ENCODE measurements at regions not wholly inside any gene's neighbourhood (a gene's known extent, or its start where the extent isn't known, plus 50 kb on each side); places are given as distances from the start of the nearest gene placed in this dataset.
"Not testable (repeated sequence)": the region's sequence is repeated elsewhere in the genome, so short reads cannot be mapped to it uniquely, and the experiment has no call there.

- not testable (repeated sequence) for H3K9ac ChIP-seq (ENCODE audit: low read length); H3K36me3 ChIP-seq (ENCODE audit: control insufficient read depth in 1 of 2, insufficient read depth in 2 of 2, low read length in 2 of 2); H3K4me2 ChIP-seq (ENCODE audit: low read length); H3K79me2 ChIP-seq (ENCODE audit: control insufficient read depth, insufficient read depth, low read length, poor library complexity); H4K91ac ChIP-seq (ENCODE audit: low read depth, low read length); H3K27ac ChIP-seq (ENCODE audit: low read depth, low read length); H3K9me3 ChIP-seq (ENCODE audit: insufficient read depth, low read depth, low read length); H3K14ac ChIP-seq (ENCODE audit: low read length); H2AK5ac ChIP-seq (ENCODE audit: low read length); H2BK5ac ChIP-seq (ENCODE audit: low read depth, low read length, poor library complexity); H3K27me3 ChIP-seq (ENCODE audit: insufficient read depth, low read length); H3K4me3 ChIP-seq (ENCODE audit: low read depth, low read length); H4K12ac ChIP-seq (ENCODE audit: low read depth, low read length); H4K8ac ChIP-seq (ENCODE audit: low read depth, low read length); H3K23ac ChIP-seq (ENCODE audit: low read length); DNase-seq; H2BK12ac ChIP-seq (ENCODE audit: low read length); H3K4ac ChIP-seq (ENCODE audit: low read depth, low read length); H3K4me1 ChIP-seq (ENCODE audit: control insufficient read depth in 1 of 2, insufficient read depth in 2 of 2, low read length in 2 of 2); H3K79me1 ChIP-seq (ENCODE audit: low read length); H3K18ac ChIP-seq (ENCODE audit: low read length); H2BK120ac ChIP-seq (ENCODE audit: insufficient read depth, low read length, poor library complexity); H2AFZ ChIP-seq (ENCODE audit: insufficient read depth, low read length, poor library complexity)
- no CpG with 5 or more reads among the region's 4 CpGs for WGBS (ENCODE audit: extremely low coverage, insufficient coverage, insufficient read length)
Measured at GRCh38 chr7:74008-74540, 118.3 kb upstream of the FAM20C start.

GRCh38 chr7:75511-75910 lies 116.9 kb upstream of the FAM20C start:
- H4K91ac ChIP-seq (ENCODE audit: low read depth, low read length); H4K8ac ChIP-seq (ENCODE audit: low read depth, low read length); DNase-seq; H2BK12ac ChIP-seq (ENCODE audit: low read length); H3K27me3 ChIP-seq (ENCODE audit: insufficient read depth, low read length); H2BK5ac ChIP-seq (ENCODE audit: low read depth, low read length, poor library complexity); H2BK120ac ChIP-seq (ENCODE audit: insufficient read depth, low read length, poor library complexity); H3K4me2 ChIP-seq (ENCODE audit: low read length); H3K27ac ChIP-seq (ENCODE audit: low read depth, low read length); H2AK5ac ChIP-seq (ENCODE audit: low read length); H3K9ac ChIP-seq (ENCODE audit: low read length); H3K36me3 ChIP-seq (ENCODE audit: control insufficient read depth in 1 of 2, insufficient read depth in 2 of 2, low read length in 2 of 2); H3K23ac ChIP-seq (ENCODE audit: low read length); H4K12ac ChIP-seq (ENCODE audit: low read depth, low read length); H3K14ac ChIP-seq (ENCODE audit: low read length); H3K79me1 ChIP-seq (ENCODE audit: low read length); H3K9me3 ChIP-seq (ENCODE audit: insufficient read depth, low read depth, low read length); H3K4me1 ChIP-seq (ENCODE audit: control insufficient read depth in 1 of 2, insufficient read depth in 2 of 2, low read length in 2 of 2); H3K4ac ChIP-seq (ENCODE audit: low read depth, low read length); H3K18ac ChIP-seq (ENCODE audit: low read length); H3K4me3 ChIP-seq (ENCODE audit: low read depth, low read length); H2AFZ ChIP-seq (ENCODE audit: insufficient read depth, low read length, poor library complexity); H3K79me2 ChIP-seq (ENCODE audit: control insufficient read depth, insufficient read depth, low read length, poor library complexity): not testable (repeated sequence)
- no CpG with 5 or more reads among the region's 13 CpGs for WGBS (ENCODE audit: extremely low coverage, insufficient coverage, insufficient read length)

GRCh38 chr7:76202-76601 lies 116.2 kb upstream of the FAM20C start:
- H3K79me2 ChIP-seq (ENCODE audit: control insufficient read depth, insufficient read depth, low read length, poor library complexity); H3K18ac ChIP-seq (ENCODE audit: low read length); H4K91ac ChIP-seq (ENCODE audit: low read depth, low read length); H3K9me3 ChIP-seq (ENCODE audit: insufficient read depth, low read depth, low read length); H3K9ac ChIP-seq (ENCODE audit: low read length); H3K79me1 ChIP-seq (ENCODE audit: low read length); H3K14ac ChIP-seq (ENCODE audit: low read length); H3K36me3 ChIP-seq (ENCODE audit: control insufficient read depth in 1 of 2, insufficient read depth in 2 of 2, low read length in 2 of 2); H2AK5ac ChIP-seq (ENCODE audit: low read length); H3K27me3 ChIP-seq (ENCODE audit: insufficient read depth, low read length); DNase-seq; H3K4me3 ChIP-seq (ENCODE audit: low read depth, low read length); H4K12ac ChIP-seq (ENCODE audit: low read depth, low read length); H3K23ac ChIP-seq (ENCODE audit: low read length); H3K27ac ChIP-seq (ENCODE audit: low read depth, low read length); H4K8ac ChIP-seq (ENCODE audit: low read depth, low read length); H2BK12ac ChIP-seq (ENCODE audit: low read length); H3K4ac ChIP-seq (ENCODE audit: low read depth, low read length); H2AFZ ChIP-seq (ENCODE audit: insufficient read depth, low read length, poor library complexity); H2BK5ac ChIP-seq (ENCODE audit: low read depth, low read length, poor library complexity); H2BK120ac ChIP-seq (ENCODE audit: insufficient read depth, low read length, poor library complexity); H3K4me2 ChIP-seq (ENCODE audit: low read length); H3K4me1 ChIP-seq (ENCODE audit: control insufficient read depth in 1 of 2, insufficient read depth in 2 of 2, low read length in 2 of 2): not testable (repeated sequence)
- WGBS (ENCODE audit: extremely low coverage, insufficient coverage, insufficient read length) = no CpG with 5 or more reads among the region's 11 CpGs

- H3K9ac ChIP-seq (ENCODE audit: low read length); H3K79me2 ChIP-seq (ENCODE audit: control insufficient read depth, insufficient read depth, low read length, poor library complexity); H3K4me3 ChIP-seq (ENCODE audit: low read depth, low read length); H3K27ac ChIP-seq (ENCODE audit: low read depth, low read length); H2BK5ac ChIP-seq (ENCODE audit: low read depth, low read length, poor library complexity); H3K9me3 ChIP-seq (ENCODE audit: insufficient read depth, low read depth, low read length); H3K4ac ChIP-seq (ENCODE audit: low read depth, low read length); H2AFZ ChIP-seq (ENCODE audit: insufficient read depth, low read length, poor library complexity); H2BK120ac ChIP-seq (ENCODE audit: insufficient read depth, low read length, poor library complexity); H4K8ac ChIP-seq (ENCODE audit: low read depth, low read length); H4K91ac ChIP-seq (ENCODE audit: low read depth, low read length); H3K4me1 ChIP-seq (ENCODE audit: control insufficient read depth in 1 of 2, insufficient read depth in 2 of 2, low read length in 2 of 2); H3K36me3 ChIP-seq (ENCODE audit: control insufficient read depth in 1 of 2, insufficient read depth in 2 of 2, low read length in 2 of 2); H3K4me2 ChIP-seq (ENCODE audit: low read length); DNase-seq; H3K14ac ChIP-seq (ENCODE audit: low read length); H2AK5ac ChIP-seq (ENCODE audit: low read length); H3K79me1 ChIP-seq (ENCODE audit: low read length); H3K23ac ChIP-seq (ENCODE audit: low read length); H3K18ac ChIP-seq (ENCODE audit: low read length); H3K27me3 ChIP-seq (ENCODE audit: insufficient read depth, low read length); H4K12ac ChIP-seq (ENCODE audit: low read depth, low read length); H2BK12ac ChIP-seq (ENCODE audit: low read length): not testable (repeated sequence)
- 100% methylated on average over 2 of the region's 11 CpGs for WGBS (ENCODE audit: extremely low coverage, insufficient coverage, insufficient read length)
Measured at GRCh38 chr7:76829-77395, 115.5 kb upstream of the FAM20C start.

All from trophoblast cell (in vitro differentiated cells and primary cell).